Parathyroid adenoma (tissue), 2 donors: ENCODE measurements at regions not wholly inside any gene's neighbourhood (a gene's known extent, or its start where the extent isn't known, plus 50 kb on each side); places are given as distances from the start of the nearest gene placed in this dataset.

Experiments used
- H2AFZ ChIP-seq: fragments of 300-600 bp; sonication (generic); one replicate; pipeline ENCODE4 v1.7.0; 2017; ENCODE audit warnings: antibody characterized with exemption, mild to moderate bottlenecking
- H3K27ac ChIP-seq: fragments of 300-600 bp; sonication (generic); one replicate; pipeline ENCODE4 v1.7.0; 2017
- H3K27me3 ChIP-seq: fragments of 300-600 bp; sonication (generic); one replicate; pipeline ENCODE4 v1.7.0; 2017; ENCODE audit warnings: low read length; ENCODE audit not compliant: control insufficient read depth, insufficient read depth
- H3K36me3 ChIP-seq: fragments of 300-600 bp; sonication (generic); one replicate; pipeline ENCODE4 v1.7.0; 2017; ENCODE audit warnings: low read length; ENCODE audit not compliant: control insufficient read depth, insufficient read depth
- H3K4me1 ChIP-seq: fragments of 300-600 bp; sonication (generic); one replicate; pipeline ENCODE4 v1.7.0; 2017; ENCODE audit warnings: control low read depth
- H3K4me2 ChIP-seq: fragments of 300-600 bp; sonication (generic); one replicate; pipeline ENCODE4 v1.7.0; 2017; ENCODE audit warnings: low read length
- H3K4me3 ChIP-seq: fragments of 300-600 bp; sonication (generic); one replicate; pipeline ENCODE4 v1.7.0; 2017; ENCODE audit warnings: low read depth, low read length
- H3K79me2 ChIP-seq: fragments of 300-600 bp; sonication (generic); one replicate; pipeline ENCODE4 v1.7.0; 2017; ENCODE audit warnings: control low read depth
- H3K9ac ChIP-seq: fragments of 300-600 bp; sonication (generic); one replicate; pipeline ENCODE4 v1.7.0; 2017; ENCODE audit warnings: mild to moderate bottlenecking
- H3K9me3 ChIP-seq: fragments of 300-600 bp; sonication (generic); one replicate; pipeline ENCODE4 v1.7.0; 2017; ENCODE audit warnings: low read length; ENCODE audit not compliant: control insufficient read depth
- CTCF ChIP-seq: fragments of 300-600 bp; sonication (generic); IDR thresholded peaks from one replicate; pipeline ENCODE4 v1.7.0; 2017; ENCODE audit warnings: antibody characterized with exemption, mild to moderate bottlenecking
- donor health status: primary hyperparathyroidism.

- TF ChIP-seq CTCF, result no peak
- H3K4me2 ChIP-seq, result no peak overlapping the region
- H3K27ac ChIP-seq, result no peak overlapping the region
- H3K36me3 ChIP-seq, result no peaks in the 10 kb centered on the region
- no peak overlapping the region for H3K9ac ChIP-seq
- no peaks in the 10 kb centered on the region for H3K27me3 ChIP-seq
- H3K4me3 ChIP-seq, result no peak overlapping the region
- H3K4me1 ChIP-seq, result no peaks in the 10 kb centered on the region
- no peaks in the 10 kb centered on the region for H3K9me3 ChIP-seq
- no peak overlapping the region for H2AFZ ChIP-seq
- no peaks in the 10 kb centered on the region for H3K79me2 ChIP-seq
Measured at GRCh38 chr6:73885393-73885792, 189.4 kb downstream of the CD109 start.

GRCh38 chr6:73884540-73884939, 188.5 kb downstream of the CD109 start:
- H3K9me3 ChIP-seq, result no peaks in the 10 kb centered on the region

GRCh38 chr6:73879501-73880293, 183.7 kb downstream of the CD109 start:
- TF ChIP-seq CTCF, result no peak
- no peak overlapping the region for H2AFZ ChIP-seq
- no peaks in the 10 kb centered on the region for H3K4me1 ChIP-seq
- no peaks in the 10 kb centered on the region for H3K36me3 ChIP-seq
- no peak overlapping the region for H3K4me3 ChIP-seq
- H3K4me2 ChIP-seq, result no peak overlapping the region
- no peaks in the 10 kb centered on the region for H3K79me2 ChIP-seq
- H3K27ac ChIP-seq, result no peak overlapping the region
- H3K9ac ChIP-seq, result no peak overlapping the region
- H3K27me3 ChIP-seq, result no peaks in the 10 kb centered on the region
- no peaks in the 10 kb centered on the region for H3K9me3 ChIP-seq

More at GRCh38 chr6:73884540-73884939, 188.5 kb downstream of the CD109 start:
- Histone ChIP-seq H3K27ac (no peak overlapping the region), H3K9ac (no peak overlapping the region), H3K36me3 (no peaks in the 10 kb centered on the region), H3K79me2 (no peaks in the 10 kb centered on the region), H3K4me2 (no peak overlapping the region), H2AFZ (no peak overlapping the region), H3K4me3 (no peak overlapping the region), H3K27me3 (no peaks in the 10 kb centered on the region), H3K4me1 (no peaks in the 10 kb centered on the region)
- no peak for TF ChIP-seq CTCF

- no peaks in the 10 kb centered on the region for H3K4me1 ChIP-seq
- no peak for TF ChIP-seq CTCF
- no peak overlapping the region for H3K27ac ChIP-seq
- no peak overlapping the region for H3K9ac ChIP-seq
- no peak overlapping the region for H2AFZ ChIP-seq
- no peaks in the 10 kb centered on the region for H3K9me3 ChIP-seq
- no peak overlapping the region for H3K4me2 ChIP-seq
- no peaks in the 10 kb centered on the region for H3K36me3 ChIP-seq
- no peak overlapping the region for H3K4me3 ChIP-seq
- H3K79me2 ChIP-seq, result no peaks in the 10 kb centered on the region
- no peaks in the 10 kb centered on the region for H3K27me3 ChIP-seq
Measured at GRCh38 chr6:73878403-73878802, 182.4 kb downstream of the CD109 start.
